Transverse colon (tissue), 4 donors: ENCODE measurements at regions not wholly inside any gene's neighbourhood (a gene's known extent, or its start where the extent isn't known, plus 50 kb on each side); places are given as distances from the start of the nearest gene placed in this dataset.

Source experiments
- CTCF ChIP-seq, 5 experiments: fragments of 200-600 bp in 3 of 5; fragments of 450-650 bp in 2 of 5; sonication (generic) in 3 of 5; IDR thresholded peaks; 1 replicate in 2 of 5; 2 replicates in 3 of 5; pipeline ENCODE4 v1.5.1; 2016 to 2017; ENCODE audit warnings: antibody characterized with exemption in 5 of 5, inconsistent platforms in 3 of 5, mild to moderate bottlenecking in 2 of 5, moderate library complexity in 1 of 5
- EP300 ChIP-seq: sonication (generic); formaldehyde crosslinking; IDR thresholded peaks from one replicate; pipeline ENCODE4 v1.6.1; 2017; ENCODE audit warnings: antibody characterized with exemption, low read depth
- POLR2A ChIP-seq: fragments of 450-650 bp; IDR thresholded peaks from one replicate; pipeline ENCODE4 v1.6.1; 2016; ENCODE audit warnings: antibody characterized with exemption, mild to moderate bottlenecking, moderate library complexity
- POLR2AphosphoS5 ChIP-seq, 3 donors: sonication (generic); formaldehyde crosslinking; IDR thresholded peaks; one replicate each; pipeline ENCODE4 v1.6.1; 2016; ENCODE audit warnings: antibody characterized with exemption in 3 of 3

GRCh38 chr15:96153929-96154328 lies 176.6 kb upstream of the NR2F2 start:
- TF ChIP-seq EP300 (no peak), POLR2AphosphoS5 (IDR thresholded peaks at IDR 0.05) (no peak), CTCF (IDR thresholded peaks at IDR 0.05) (no peak), POLR2A (no peak)
